IMR-90 (cell line): ENCODE measurements at regions not wholly inside any gene's neighbourhood (a gene's known extent, or its start where the extent isn't known, plus 50 kb on each side); places are given as distances from the start of the nearest gene placed in this dataset.

Experiments
- ATAC-seq: fragments of 200-7000 bp; cut with Tn5 transposase; 2 replicates; pipeline ENCODE4 v1.9.1; 2020; ENCODE audit warnings: low read depth, mild to moderate bottlenecking, moderate library complexity
- BruUV-seq: library from RNA; stranded (reverse); fragments of 400-500 nt; replicated peaks from 2 replicates; lab custom pipeline; 2021; lab: Mats Ljungman, UMichigan
- CTCF ChIA-PET: fragments of 300-600 bp; formaldehyde crosslinking; extraction: SDS; loops from one replicate; lab custom pipeline; 2021; ENCODE audit warnings: antibody characterized with exemption; lab: Yijun Ruan, JAX
- POLR2A ChIA-PET: fragments of 300-600 bp; sonication (Branson Sonifier 250); formaldehyde crosslinking; loops from one replicate; lab custom pipeline; 2022; ENCODE audit warnings: antibody characterized with exemption; ENCODE audit not compliant: unreplicated experiment; lab: Charles Lee
- DNase-seq: peaks from one replicate; pipeline ENCODE4 v3.0.0; 2013
- H2AFZ ChIP-seq: replicated peaks from 2 replicates; pipeline ENCODE3; 2013; ENCODE audit warnings: low read length, mild to moderate bottlenecking; ENCODE audit not compliant: poor library complexity
- H2AK5ac ChIP-seq: 2 replicates; pipeline ENCODE4 v1.6.1; 2013; ENCODE audit warnings: low read depth, low read length, inconsistent platforms
- H2AK9ac ChIP-seq: replicated peaks from 2 replicates; pipeline ENCODE3; 2013; ENCODE audit warnings: mild to moderate bottlenecking, low read depth, low read length, moderate library complexity; ENCODE audit not compliant: poor library complexity
- H2BK120ac ChIP-seq: 2 replicates; pipeline ENCODE4 v1.6.1; 2013; ENCODE audit warnings: low read depth, low read length, inconsistent platforms
- H2BK15ac ChIP-seq: 3 replicates; pipeline ENCODE4 v1.6.1; 2013; ENCODE audit warnings: low read depth, low read length, inconsistent platforms
- H2BK20ac ChIP-seq: 2 replicates; pipeline ENCODE4 v1.6.1; 2013; ENCODE audit warnings: low read depth, mild to moderate bottlenecking, inconsistent platforms, low read length, moderate library complexity
- H2BK5ac ChIP-seq: 2 replicates; pipeline ENCODE4 v1.6.1; 2013; ENCODE audit warnings: mild to moderate bottlenecking, low read depth, low read length, inconsistent platforms; ENCODE audit not compliant: poor library complexity, severe bottlenecking
- H3K14ac ChIP-seq: replicated peaks from 2 replicates; pipeline ENCODE4 v1.6.1; 2013; ENCODE audit warnings: low read depth, low read length, inconsistent platforms
- H3K18ac ChIP-seq: 2 replicates; pipeline ENCODE4 v1.6.1; 2013; ENCODE audit warnings: low read depth, low read length, control low read depth
- H3K23ac ChIP-seq: 2 replicates; pipeline ENCODE4 v1.6.1; 2013; ENCODE audit warnings: low read depth, low read length, inconsistent platforms
- H3K27ac ChIP-seq: 2 replicates; pipeline ENCODE4 v1.5.1; 2013; ENCODE audit warnings: mild to moderate bottlenecking, control low read depth, low read length; ENCODE audit not compliant: insufficient read depth
- H3K27me3 ChIP-seq: 2 replicates; pipeline ENCODE4 v1.6.1; 2013; ENCODE audit warnings: low read length; ENCODE audit not compliant: control insufficient read depth, insufficient read depth
- H3K36me3 ChIP-seq: 2 replicates; pipeline ENCODE4 v1.6.1; 2013; ENCODE audit warnings: low read length, mixed read lengths; ENCODE audit not compliant: control insufficient read depth, insufficient read depth
- H3K4ac ChIP-seq: 2 replicates; pipeline ENCODE4 v1.6.1; 2013; ENCODE audit warnings: low read depth, low read length, inconsistent platforms
- H3K4me1 ChIP-seq: 2 replicates; pipeline ENCODE4 v1.6.1; 2013; ENCODE audit warnings: low read length, mixed read lengths; ENCODE audit not compliant: control insufficient read depth, insufficient read depth
- H3K4me2 ChIP-seq: 2 replicates; pipeline ENCODE4 v1.6.1; 2013; ENCODE audit warnings: low read depth, mild to moderate bottlenecking, control low read depth, low read length, moderate library complexity
- H3K4me3 ChIP-seq: 2 replicates; pipeline ENCODE4 v1.5.1; 2013; ENCODE audit warnings: low read depth, mild to moderate bottlenecking, control low read depth, low read length, moderate library complexity; ENCODE audit not compliant: insufficient read depth
- H3K56ac ChIP-seq: 2 replicates; pipeline ENCODE4 v1.6.1; 2013; ENCODE audit warnings: low read length, inconsistent platforms; ENCODE audit not compliant: insufficient read depth; ENCODE audit errors: extremely low read depth
- H3K79me1 ChIP-seq, 2 experiments: 2 replicates each; pipeline ENCODE4 v1.6.1; 2013; ENCODE audit warnings: low read length in 2 of 2, inconsistent platforms in 1 of 2, low read depth in 1 of 2
- H3K9ac ChIP-seq: 2 replicates; pipeline ENCODE4 v1.6.1; 2013; ENCODE audit warnings: low read depth, low read length, control low read depth
- H3K9me1 ChIP-seq: 2 replicates; pipeline ENCODE4 v1.6.1; 2013; ENCODE audit warnings: low read length, inconsistent platforms; ENCODE audit not compliant: insufficient read depth
- H3K9me3 ChIP-seq: 2 replicates; pipeline ENCODE4 v1.6.1; 2013; ENCODE audit warnings: low read length; ENCODE audit not compliant: control insufficient read depth, insufficient read depth
- H4K20me1 ChIP-seq: 2 replicates; pipeline ENCODE4 v1.6.1; 2013; ENCODE audit warnings: low read length, inconsistent platforms; ENCODE audit not compliant: insufficient read depth
- H4K5ac ChIP-seq: 2 replicates; pipeline ENCODE4 v1.6.1; 2013; ENCODE audit warnings: mild to moderate bottlenecking, low read depth, low read length, control low read depth
- H4K8ac ChIP-seq, 2 experiments: 2 replicates each; pipeline ENCODE4 v1.6.1; 2013; ENCODE audit warnings: low read depth in 2 of 2, low read length in 2 of 2, control low read depth in 1 of 2, inconsistent platforms in 1 of 2
- H4K91ac ChIP-seq: 2 replicates; pipeline ENCODE4 v1.6.1; 2013; ENCODE audit warnings: low read depth, low read length, inconsistent platforms; ENCODE audit not compliant: insufficient read depth
- CEBPB ChIP-seq: IDR thresholded peaks from 2 replicates; pipeline ENCODE4 v1.6.1; 2012; ENCODE audit warnings: low read depth, low read length, improper control_type of control experiment
- CHD1 ChIP-seq: IDR thresholded peaks from 2 replicates; pipeline ENCODE4 v1.6.1; 2012; ENCODE audit warnings: low read depth, low read length, improper control_type of control experiment
- MAFK ChIP-seq: IDR thresholded peaks from 2 replicates; pipeline ENCODE4 v1.6.1; 2012; ENCODE audit warnings: low read depth, low read length, improper control_type of control experiment
- MAZ ChIP-seq: IDR thresholded peaks from 2 replicates; pipeline ENCODE4 v1.6.1; 2012; ENCODE audit warnings: low read depth, mild to moderate bottlenecking, low read length, improper control_type of control experiment, moderate library complexity, borderline replicate concordance
- MXI1 ChIP-seq: IDR thresholded peaks from 2 replicates; pipeline ENCODE4 v1.6.1; 2012; ENCODE audit warnings: low read depth, mild to moderate bottlenecking, low read length, moderate library complexity, borderline replicate concordance
- NFE2L2 ChIP-seq: fragments of 150-350 bp; IDR thresholded peaks from 2 replicates; pipeline ENCODE4 v1.6.1; 2016; ENCODE audit warnings: low read depth, mild to moderate bottlenecking, low read length
- POLR2A ChIP-seq: IDR thresholded peaks from 2 replicates; pipeline ENCODE4 v1.6.1; 2012; ENCODE audit warnings: mild to moderate bottlenecking, low read depth, low read length
- RAD21 ChIP-seq: IDR thresholded peaks from 2 replicates; pipeline ENCODE4 v1.6.1; 2012; ENCODE audit warnings: low read length, improper control_type of control experiment
- RFX5 ChIP-seq: IDR thresholded peaks from 2 replicates; pipeline ENCODE4 v1.8.0; 2012; ENCODE audit warnings: low read depth, mild to moderate bottlenecking, low read length, moderate library complexity
- SMC3 ChIP-seq: fragments of 150-350 bp; IDR thresholded peaks from 2 replicates; pipeline ENCODE4 v1.6.1; 2016; ENCODE audit warnings: low read depth, mild to moderate bottlenecking, antibody characterized with exemption, low read length, moderate library complexity
- WGBS, 2 experiments: methylation state at CpG; one replicate each; pipeline versions ENCODE4 v1.1.5 to v1.1.7; 2013; ENCODE audit warnings: missing lambda C conversion rate in 2 of 2; ENCODE audit not compliant: insufficient read length in 1 of 2; ENCODE audit errors: extremely low coverage in 2 of 2; 5-methylcytosine and 5-hydroxymethylcytosine counted together
- dilution Hi-C: fragments of 300-500 bp; cut with HindIII; formaldehyde crosslinking; loops from one replicate; pipeline ENCODE4 v1.14.3; 2018; ENCODE audit warnings: low sequenced_read_pairs; ENCODE audit not compliant: unreplicated experiment
- in situ Hi-C: fragments of 300-500 bp; cut with MboI; formaldehyde crosslinking; loops from 3 replicates; pipeline ENCODE4 v1.14.3; 2019; ENCODE audit warnings: low sequenced_read_pairs, inconsistent platforms, mixed read lengths
- intact Hi-C: fragments of 100-400 bp; cut with micrococcal nuclease; formaldehyde crosslinking; loops from 2 replicates; pipeline ENCODE4 v1.10.0; 2022
- TF ChIP-seq, protein P1 (sequence below): conservative IDR thresholded peaks from 2 replicates; pipeline ENCODE4 v1.5.1; 2012; ENCODE audit warnings: mild to moderate bottlenecking, low read depth, low read length, improper control_type of control experiment
- TF ChIP-seq, protein P2 (sequence below): fragments of 150-350 bp; IDR thresholded peaks from 2 replicates; pipeline ENCODE4 v1.6.1; 2016; ENCODE audit warnings: low read depth, mild to moderate bottlenecking, low read length, moderate library complexity, borderline replicate concordance
- TF ChIP-seq, protein P3 (sequence below): fragments of 150-350 bp; IDR thresholded peaks from 2 replicates; pipeline ENCODE4 v1.6.1; 2017; ENCODE audit warnings: mild to moderate bottlenecking, antibody characterized with exemption, low read length, low read depth

DNA sequence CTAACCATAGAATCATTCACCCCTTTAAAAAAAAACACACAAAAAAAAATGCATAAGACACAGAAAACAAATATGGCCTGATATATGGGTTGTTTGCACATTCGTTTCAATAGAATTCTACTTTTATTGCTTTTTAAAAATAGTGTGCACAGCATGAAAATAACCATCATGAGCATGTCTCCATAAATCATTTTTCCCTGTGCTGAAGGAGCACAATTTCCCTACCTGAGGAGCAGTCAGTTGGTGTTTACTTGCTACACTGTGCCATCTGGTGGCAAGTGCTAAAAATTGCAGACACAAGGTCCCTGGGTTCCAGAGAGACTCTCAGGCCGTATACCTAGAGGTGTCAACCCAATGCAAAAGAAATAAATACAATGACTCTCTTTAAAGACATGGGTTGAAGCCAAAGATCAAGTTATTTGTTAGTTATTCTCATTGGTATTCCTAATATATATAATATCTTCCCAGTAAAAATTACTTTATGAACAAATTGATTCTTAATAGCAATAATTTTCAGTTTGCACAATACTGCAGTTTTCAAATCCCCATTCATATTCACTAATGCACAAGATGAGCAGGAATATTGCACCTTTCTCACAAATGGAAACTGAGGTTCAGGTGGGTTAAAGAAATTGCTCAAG is 551.4 kb downstream of the IQCM start:
- no peak overlapping the region for H4K8ac ChIP-seq
- no peak overlapping the region for H2BK5ac ChIP-seq
- no peak overlapping the region for H3K56ac ChIP-seq
- ATAC-seq (peak; percentile 92), DNase-seq (peak; percentile 74)
- H3K14ac ChIP-seq = no peak overlapping the region
- in situ Hi-C loops (loop anchor here (10.0 kb wide), 1 partner anchor 269 kb away; no protein-coding TSS in a partner anchor), dilution Hi-C loops (no loop called here), intact Hi-C loops (loop anchor here (1.0 to 10.0 kb wide), 7 partner anchors 152 to 1329 kb away; partner anchors contain the start of gene NR3C2)
- H3K27ac ChIP-seq = no peak overlapping the region
- H3K9ac ChIP-seq = no peak overlapping the region
- no peak overlapping the region for H3K18ac ChIP-seq
- H3K27me3 ChIP-seq = no peaks in the 10 kb centered on the region
- BruUV-seq = no TSS peak
- H2AFZ ChIP-seq = no peak overlapping the region
- H4K91ac ChIP-seq = no peak overlapping the region
- no peaks in the 10 kb centered on the region for H3K4me1 ChIP-seq
- ChIA-PET POLR2A (no interaction called here), CTCF (interaction anchor here (0.6 to 1.4 kb wide), 2 partner anchors 17 to 1373 kb away, joined by 4 to 6 read pairs; no protein-coding TSS in a partner anchor)
- WGBS, 2 experiments = no CpG with 5 or more reads among the region's 2 CpGs
- H2BK120ac ChIP-seq = no peak overlapping the region
- H3K23ac ChIP-seq = no peak overlapping the region
- H3K4ac ChIP-seq = no peak overlapping the region
- H3K4me3 ChIP-seq = no peak overlapping the region
- no peak overlapping the region for H2AK5ac ChIP-seq
- no peak overlapping the region for H2BK20ac ChIP-seq
- no peak overlapping the region for H2AK9ac ChIP-seq
- no peak overlapping the region for H2BK15ac ChIP-seq
- no peak overlapping the region for H3K4me2 ChIP-seq
- no peak overlapping the region for H4K5ac ChIP-seq
- H3K9me3 ChIP-seq = no peaks in the 10 kb centered on the region
- H3K79me1 ChIP-seq = no peaks in the 10 kb centered on the region
- H4K20me1 ChIP-seq = no peaks in the 10 kb centered on the region
- no peaks in the 10 kb centered on the region for H3K36me3 ChIP-seq
- TF ChIP-seq MXI1 (no peak), MAZ (no peak), MAFK (no peak), CEBPB (peak; percentile 48; the same call in 1 of the 2 replicates), SMC3 (peak; percentile 92), CHD1 (no peak), NFE2L2 (no peak), RFX5 (no peak), RAD21 (peak; percentile 91), POLR2A (peak; percentile 43; the same call in 1 of the 2 replicates)
- TF ChIP-seq, protein P1, sequence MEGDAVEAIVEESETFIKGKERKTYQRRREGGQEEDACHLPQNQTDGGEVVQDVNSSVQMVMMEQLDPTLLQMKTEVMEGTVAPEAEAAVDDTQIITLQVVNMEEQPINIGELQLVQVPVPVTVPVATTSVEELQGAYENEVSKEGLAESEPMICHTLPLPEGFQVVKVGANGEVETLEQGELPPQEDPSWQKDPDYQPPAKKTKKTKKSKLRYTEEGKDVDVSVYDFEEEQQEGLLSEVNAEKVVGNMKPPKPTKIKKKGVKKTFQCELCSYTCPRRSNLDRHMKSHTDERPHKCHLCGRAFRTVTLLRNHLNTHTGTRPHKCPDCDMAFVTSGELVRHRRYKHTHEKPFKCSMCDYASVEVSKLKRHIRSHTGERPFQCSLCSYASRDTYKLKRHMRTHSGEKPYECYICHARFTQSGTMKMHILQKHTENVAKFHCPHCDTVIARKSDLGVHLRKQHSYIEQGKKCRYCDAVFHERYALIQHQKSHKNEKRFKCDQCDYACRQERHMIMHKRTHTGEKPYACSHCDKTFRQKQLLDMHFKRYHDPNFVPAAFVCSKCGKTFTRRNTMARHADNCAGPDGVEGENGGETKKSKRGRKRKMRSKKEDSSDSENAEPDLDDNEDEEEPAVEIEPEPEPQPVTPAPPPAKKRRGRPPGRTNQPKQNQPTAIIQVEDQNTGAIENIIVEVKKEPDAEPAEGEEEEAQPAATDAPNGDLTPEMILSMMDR = peak; percentile 72
- TF ChIP-seq, protein P2, sequence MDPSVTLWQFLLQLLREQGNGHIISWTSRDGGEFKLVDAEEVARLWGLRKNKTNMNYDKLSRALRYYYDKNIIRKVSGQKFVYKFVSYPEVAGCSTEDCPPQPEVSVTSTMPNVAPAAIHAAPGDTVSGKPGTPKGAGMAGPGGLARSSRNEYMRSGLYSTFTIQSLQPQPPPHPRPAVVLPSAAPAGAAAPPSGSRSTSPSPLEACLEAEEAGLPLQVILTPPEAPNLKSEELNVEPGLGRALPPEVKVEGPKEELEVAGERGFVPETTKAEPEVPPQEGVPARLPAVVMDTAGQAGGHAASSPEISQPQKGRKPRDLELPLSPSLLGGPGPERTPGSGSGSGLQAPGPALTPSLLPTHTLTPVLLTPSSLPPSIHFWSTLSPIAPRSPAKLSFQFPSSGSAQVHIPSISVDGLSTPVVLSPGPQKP = no peak
- TF ChIP-seq, protein P3, sequence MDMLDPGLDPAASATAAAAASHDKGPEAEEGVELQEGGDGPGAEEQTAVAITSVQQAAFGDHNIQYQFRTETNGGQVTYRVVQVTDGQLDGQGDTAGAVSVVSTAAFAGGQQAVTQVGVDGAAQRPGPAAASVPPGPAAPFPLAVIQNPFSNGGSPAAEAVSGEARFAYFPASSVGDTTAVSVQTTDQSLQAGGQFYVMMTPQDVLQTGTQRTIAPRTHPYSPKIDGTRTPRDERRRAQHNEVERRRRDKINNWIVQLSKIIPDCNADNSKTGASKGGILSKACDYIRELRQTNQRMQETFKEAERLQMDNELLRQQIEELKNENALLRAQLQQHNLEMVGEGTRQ = no peak
- H3K9me1 ChIP-seq = no peaks in the 10 kb centered on the region
